Endothelial cell of umbilical vein (primary cell): ENCODE measurements at regions not wholly inside any gene's neighbourhood (a gene's known extent, or its start where the extent isn't known, plus 50 kb on each side); places are given as distances from the start of the nearest gene placed in this dataset.

ENCODE experiments used
- BruUV-seq: library from RNA; stranded (reverse); fragments of 400-500 nt; replicated peaks from 2 replicates; lab custom pipeline; 2021; lab: Mats Ljungman, UMichigan
- CTCF ChIA-PET: fragments of 300-600, 350-600 bp; sonication (Branson Sonifier 250); formaldehyde crosslinking; loops from one replicate; lab custom pipeline; 2021; ENCODE audit warnings: antibody characterized with exemption, inconsistent platforms; lab: Charles Lee
- POLR2A ChIA-PET: fragments of 300-600, 350-600 bp; sonication (Branson Sonifier 250); formaldehyde crosslinking; loops from one replicate; lab custom pipeline; 2021; ENCODE audit warnings: antibody characterized with exemption, inconsistent platforms; lab: Charles Lee
- DNase-seq: peaks from one replicate; pipeline ENCODE4 v3.0.0-alpha.2; 2011; ENCODE audit warnings: low read depth, low spot score
- FAIRE-seq: peaks from 2 replicates; lab custom pipeline; 2011; peaks lifted over from hg19 to GRCh38; lab: Jason Lieb, UNC
- H2AFZ ChIP-seq: 2 replicates; pipeline ENCODE4 v1.6.0; 2012; ENCODE audit warnings: low read depth, low read length, control low read depth, inconsistent platforms
- H3K27ac ChIP-seq: 2 replicates; pipeline ENCODE4 v1.5.1; 2011; ENCODE audit warnings: low read depth, mild to moderate bottlenecking, control low read depth, low read length, moderate library complexity; ENCODE audit not compliant: insufficient read depth
- H3K27me3 ChIP-seq, 2 experiments: 2 replicates each; pipeline versions ENCODE4 v1.6.0 to v1.6.1; 2011; ENCODE audit warnings: low read length in 2 of 2, mixed read lengths in 1 of 2; ENCODE audit not compliant: control insufficient read depth in 2 of 2, insufficient read depth in 2 of 2
- H3K36me3 ChIP-seq, 2 experiments: 2 replicates in 1 of 2; 3 replicates in 1 of 2; pipeline ENCODE4 v1.5.1; 2011; ENCODE audit warnings: low read length in 2 of 2, mild to moderate bottlenecking in 1 of 2, moderate library complexity in 1 of 2; ENCODE audit not compliant: control insufficient read depth in 2 of 2, insufficient read depth in 2 of 2; ENCODE audit errors: extremely low read depth in 1 of 2
- H3K4me1 ChIP-seq: 3 replicates; pipeline ENCODE4 v1.5.1; 2011; ENCODE audit warnings: mild to moderate bottlenecking, low read length; ENCODE audit not compliant: control insufficient read depth, insufficient read depth; ENCODE audit errors: extremely low read depth
- H3K4me2 ChIP-seq: 2 replicates; pipeline ENCODE4 v1.6.1; 2011; ENCODE audit warnings: low read length, control low read depth, mixed read lengths; ENCODE audit not compliant: insufficient read depth
- H3K4me3 ChIP-seq, 3 experiments: fragments of 200-600 bp in 1 of 3; sonication (generic), shearing (Covaris generic) in 1 of 3; replicated peaks in 1 of 3; 2 replicates each; pipeline ENCODE4 v1.5.1; 2011 to 2016; ENCODE audit warnings: control low read depth in 3 of 3, low read length in 3 of 3, mild to moderate bottlenecking in 2 of 3, inconsistent platforms in 1 of 3, low read depth in 1 of 3, moderate library complexity in 1 of 3; ENCODE audit not compliant: insufficient read depth in 1 of 3
- H3K79me2 ChIP-seq: 2 replicates; pipeline ENCODE4 v1.6.0; 2012; ENCODE audit warnings: low read length, inconsistent platforms; ENCODE audit not compliant: control insufficient read depth, insufficient read depth
- H3K9ac ChIP-seq: replicated peaks from 2 replicates; pipeline ENCODE3; 2011; ENCODE audit warnings: low read length, control low read depth; ENCODE audit not compliant: insufficient read depth; ENCODE audit errors: extremely low read depth
- H3K9me1 ChIP-seq: replicated peaks from 3 replicates; pipeline ENCODE4 v1.6.0; 2011; ENCODE audit warnings: mild to moderate bottlenecking, low read length; ENCODE audit not compliant: control insufficient read depth, insufficient read depth; ENCODE audit errors: extremely low read depth
- H3K9me3 ChIP-seq: replicated peaks from 2 replicates; pipeline ENCODE4 v1.5.1; 2012; ENCODE audit warnings: low read length, inconsistent platforms; ENCODE audit not compliant: control insufficient read depth, insufficient read depth
- H4K20me1 ChIP-seq: replicated peaks from 2 replicates; pipeline ENCODE3; 2011; ENCODE audit warnings: mild to moderate bottlenecking, low read length; ENCODE audit not compliant: control insufficient read depth, insufficient read depth; ENCODE audit errors: extremely low read depth
- EZH2 ChIP-seq: IDR thresholded peaks from 2 replicates; pipeline ENCODE4 v1.6.1; 2012; ENCODE audit warnings: borderline replicate concordance, low read depth, mild to moderate bottlenecking, moderate library complexity, low read length, inconsistent platforms; ENCODE audit not compliant: severe bottlenecking
- FOS ChIP-seq: IDR thresholded peaks from 2 replicates; pipeline ENCODE4 v1.6.1; 2011; ENCODE audit warnings: mild to moderate bottlenecking, low read length, moderate library complexity, borderline replicate concordance; ENCODE audit not compliant: insufficient read depth
- GATA2 ChIP-seq: IDR thresholded peaks from 2 replicates; pipeline ENCODE4 v1.7.0; 2011; ENCODE audit warnings: low read depth, mild to moderate bottlenecking, moderate library complexity, mixed read lengths, low read length; ENCODE audit not compliant: insufficient read length, insufficient read depth
- JUN ChIP-seq: IDR thresholded peaks from 2 replicates; pipeline ENCODE4 v1.6.1; 2011; ENCODE audit warnings: borderline replicate concordance, low read depth; ENCODE audit not compliant: insufficient read length, insufficient read depth
- MYC ChIP-seq: IDR thresholded peaks from one replicate; pipeline ENCODE4 v1.6.1; 2011; ENCODE audit warnings: mild to moderate bottlenecking, low read depth, low read length
- POLR2A ChIP-seq: IDR thresholded peaks from 2 replicates; pipeline ENCODE4 v1.6.1; 2012; ENCODE audit warnings: low read depth, mild to moderate bottlenecking, control low read depth, low read length
- POLR2AphosphoS5 ChIP-seq: IDR thresholded peaks from 2 replicates; pipeline ENCODE4 v1.6.1; 2012; ENCODE audit warnings: low read depth, mild to moderate bottlenecking, control low read depth, low read length, moderate library complexity; ENCODE audit not compliant: insufficient read depth
- dilution Hi-C: fragments of 300-500 bp; cut with MboI; formaldehyde crosslinking; loops from one replicate; pipeline ENCODE4 v1.15.0; 2019; ENCODE audit warnings: low sequenced_read_pairs; ENCODE audit not compliant: extremely low pct_ligation_motif_present
- intact Hi-C: fragments of 100-400 bp; cut with micrococcal nuclease; formaldehyde crosslinking; loops from one replicate; pipeline ENCODE4 v1.10.0; 2022
- TF ChIP-seq, protein P1 (sequence below), 2 donors: IDR thresholded peaks; 1 replicate in 1 of 2; 2 replicates in 1 of 2; pipeline ENCODE4 v1.5.1; 2011; ENCODE audit warnings: low read length in 2 of 2, mild to moderate bottlenecking in 2 of 2, moderate library complexity in 2 of 2, control low read depth in 1 of 2, inconsistent platforms in 1 of 2, low read depth in 1 of 2; ENCODE audit not compliant: insufficient read depth in 1 of 2; ENCODE audit errors: extremely low read depth in 1 of 2
- TF ChIP-seq, protein P2 (sequence below): IDR thresholded peaks from 2 replicates; pipeline ENCODE4 v1.6.1; 2011; ENCODE audit not compliant: insufficient read depth, insufficient read length

DNA sequence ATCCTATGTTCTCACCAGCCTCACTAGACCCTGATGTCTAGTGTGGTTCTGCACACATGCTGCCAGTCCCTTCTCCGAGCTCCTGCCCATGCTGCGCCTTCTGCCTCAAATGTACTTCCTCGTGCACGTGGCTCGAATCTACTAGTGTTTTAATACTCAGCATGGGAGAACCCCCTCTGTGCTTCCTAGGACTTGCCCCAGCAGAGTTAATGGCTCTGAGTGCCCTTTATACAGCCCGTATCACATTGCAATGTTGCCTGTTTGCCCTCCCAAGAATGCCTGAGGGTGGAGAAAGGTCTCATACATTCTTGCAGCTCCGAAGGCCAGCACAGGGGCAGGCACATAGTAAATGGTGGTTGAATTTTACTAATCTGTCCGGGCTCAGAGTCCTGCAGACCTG, 190.8 kb upstream of the NLRP1 start:
- no peak overlapping the region for H3K27ac ChIP-seq
- no peaks in the 10 kb centered on the region for H3K9me1 ChIP-seq
- no TSS peak for BruUV-seq
- no peaks in the 10 kb centered on the region for H3K9me3 ChIP-seq
- intact Hi-C loops (no loop called here), dilution Hi-C loops (no loop called here)
- H4K20me1 ChIP-seq, result no peaks in the 10 kb centered on the region
- CTCF ChIA-PET, result interaction anchor here (1.1 to 2.6 kb wide), 6 partner anchors 9 to 294 kb away, joined by 4 to 12 read pairs (median 6); no protein-coding TSS in a partner anchor
- no peak for FAIRE-seq
- H3K4me3 ChIP-seq, result no peak overlapping the region
- TF ChIP-seq, protein P1, sequence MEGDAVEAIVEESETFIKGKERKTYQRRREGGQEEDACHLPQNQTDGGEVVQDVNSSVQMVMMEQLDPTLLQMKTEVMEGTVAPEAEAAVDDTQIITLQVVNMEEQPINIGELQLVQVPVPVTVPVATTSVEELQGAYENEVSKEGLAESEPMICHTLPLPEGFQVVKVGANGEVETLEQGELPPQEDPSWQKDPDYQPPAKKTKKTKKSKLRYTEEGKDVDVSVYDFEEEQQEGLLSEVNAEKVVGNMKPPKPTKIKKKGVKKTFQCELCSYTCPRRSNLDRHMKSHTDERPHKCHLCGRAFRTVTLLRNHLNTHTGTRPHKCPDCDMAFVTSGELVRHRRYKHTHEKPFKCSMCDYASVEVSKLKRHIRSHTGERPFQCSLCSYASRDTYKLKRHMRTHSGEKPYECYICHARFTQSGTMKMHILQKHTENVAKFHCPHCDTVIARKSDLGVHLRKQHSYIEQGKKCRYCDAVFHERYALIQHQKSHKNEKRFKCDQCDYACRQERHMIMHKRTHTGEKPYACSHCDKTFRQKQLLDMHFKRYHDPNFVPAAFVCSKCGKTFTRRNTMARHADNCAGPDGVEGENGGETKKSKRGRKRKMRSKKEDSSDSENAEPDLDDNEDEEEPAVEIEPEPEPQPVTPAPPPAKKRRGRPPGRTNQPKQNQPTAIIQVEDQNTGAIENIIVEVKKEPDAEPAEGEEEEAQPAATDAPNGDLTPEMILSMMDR (IDR thresholded peaks at IDR 0.05; ENCODE audit: extremely low read depth in 1 of 2, insufficient read depth in 1 of 2, low read depth in 1 of 2, low read length in 2 of 2), result no peak
- TF ChIP-seq JUN (no peak), GATA2 (no peak), MYC (no peak), POLR2A (no peak), FOS (no peak), POLR2AphosphoS5 (no peak), EZH2 (no peak)
- TF ChIP-seq, protein P2, sequence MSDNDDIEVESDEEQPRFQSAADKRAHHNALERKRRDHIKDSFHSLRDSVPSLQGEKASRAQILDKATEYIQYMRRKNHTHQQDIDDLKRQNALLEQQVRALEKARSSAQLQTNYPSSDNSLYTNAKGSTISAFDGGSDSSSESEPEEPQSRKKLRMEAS, result no peak
- peaks cover 1% of the 10 kb centered on the region for H3K4me1 ChIP-seq
- POLR2A ChIA-PET, result interaction anchor here (1.7 kb wide), 1 partner anchor 16 kb away, joined by 6 read pairs; no protein-coding TSS in a partner anchor
- no peak for DNase-seq
- no peaks in the 10 kb centered on the region for H3K27me3 ChIP-seq
- H3K79me2 ChIP-seq, result no peaks in the 10 kb centered on the region
- H3K4me2 ChIP-seq, result no peak overlapping the region
- no peak overlapping the region for H2AFZ ChIP-seq
- H3K9ac ChIP-seq, result no peak overlapping the region
- H3K36me3 ChIP-seq, result no peaks in the 10 kb centered on the region
